ENCODE measurements at regions not wholly inside any gene's neighbourhood (a gene's known extent, or its start where the extent isn't known, plus 50 kb on each side); places are given as distances from the start of the nearest gene placed in this dataset.
A peak's percentile ranks its signal among the peaks of the same experiment; 100 is the strongest.

DNA sequence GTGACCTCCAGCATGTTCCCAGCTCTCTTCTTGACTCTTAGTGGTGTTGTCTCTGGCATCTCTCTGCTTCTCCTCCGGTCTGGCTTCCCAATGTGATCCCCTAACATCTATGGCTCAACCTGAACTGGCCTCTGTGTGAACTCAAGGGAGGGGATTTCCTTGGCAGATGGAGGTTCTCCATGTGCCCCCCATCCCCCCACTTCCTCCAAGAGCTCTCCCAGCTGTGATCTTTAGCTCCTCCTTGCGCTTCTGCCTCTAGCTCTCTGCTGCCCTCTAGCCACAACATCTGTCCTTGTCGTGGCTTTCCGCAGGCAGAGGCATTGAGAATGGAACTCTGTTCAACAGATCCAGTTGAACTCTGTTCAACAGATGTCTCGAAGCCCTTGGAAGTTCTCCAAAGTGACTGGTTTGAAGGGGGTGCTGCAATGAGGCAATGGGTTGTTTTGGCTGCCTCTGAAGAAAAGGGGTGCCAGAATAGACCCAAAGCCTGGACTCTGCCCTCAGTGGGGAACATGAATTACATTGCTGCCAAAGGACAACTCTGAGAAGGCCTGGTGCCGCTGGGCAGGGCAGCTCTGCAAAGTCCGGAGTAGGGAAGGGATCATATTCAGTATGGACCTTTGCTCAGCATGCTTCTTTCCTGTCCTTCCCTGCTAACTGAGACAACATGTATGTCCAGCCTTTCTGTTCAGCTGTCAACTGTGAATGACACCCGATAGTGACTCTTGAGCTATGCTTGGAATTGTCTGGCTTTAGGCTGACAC, 61.9 kb downstream of the ADM start:
- intact Hi-C loops (cut with micrococcal nuclease; ENCODE audit: unreplicated experiment): loop anchor here (5.0 kb wide), 2 partner anchors 39 to 609 kb away; no protein-coding TSS in a partner anchor
- CTCF ChIA-PET: interaction anchor here (0.6 to 1.7 kb wide), 15 partner anchors 8 to 607 kb away, joined by 3 to 17 read pairs (median 3); partner anchors contain the start of gene ADM
- peak; percentile 88 for DNase-seq
- peaks cover 12% of the 10 kb centered on the region for H3K4me1 Mint-ChIP-seq (ENCODE audit: low read depth, unreplicated experiment)
- BruUV-seq (replicated peaks): no TSS peak
- TF ChIP-seq, protein P1, sequence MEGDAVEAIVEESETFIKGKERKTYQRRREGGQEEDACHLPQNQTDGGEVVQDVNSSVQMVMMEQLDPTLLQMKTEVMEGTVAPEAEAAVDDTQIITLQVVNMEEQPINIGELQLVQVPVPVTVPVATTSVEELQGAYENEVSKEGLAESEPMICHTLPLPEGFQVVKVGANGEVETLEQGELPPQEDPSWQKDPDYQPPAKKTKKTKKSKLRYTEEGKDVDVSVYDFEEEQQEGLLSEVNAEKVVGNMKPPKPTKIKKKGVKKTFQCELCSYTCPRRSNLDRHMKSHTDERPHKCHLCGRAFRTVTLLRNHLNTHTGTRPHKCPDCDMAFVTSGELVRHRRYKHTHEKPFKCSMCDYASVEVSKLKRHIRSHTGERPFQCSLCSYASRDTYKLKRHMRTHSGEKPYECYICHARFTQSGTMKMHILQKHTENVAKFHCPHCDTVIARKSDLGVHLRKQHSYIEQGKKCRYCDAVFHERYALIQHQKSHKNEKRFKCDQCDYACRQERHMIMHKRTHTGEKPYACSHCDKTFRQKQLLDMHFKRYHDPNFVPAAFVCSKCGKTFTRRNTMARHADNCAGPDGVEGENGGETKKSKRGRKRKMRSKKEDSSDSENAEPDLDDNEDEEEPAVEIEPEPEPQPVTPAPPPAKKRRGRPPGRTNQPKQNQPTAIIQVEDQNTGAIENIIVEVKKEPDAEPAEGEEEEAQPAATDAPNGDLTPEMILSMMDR (IDR thresholded peaks at IDR 0.05; ENCODE audit: unreplicated experiment): peak; percentile 82
- peak overlapping the region; percentile 11 for H3K4me3 Mint-ChIP-seq (ENCODE audit: low read depth, unreplicated experiment)
- peaks cover 4% of the 10 kb centered on the region for H3K36me3 Mint-ChIP-seq (ENCODE audit: insufficient read depth, unreplicated experiment)
- peak overlapping the region; percentile 9 for H3K27ac Mint-ChIP-seq (ENCODE audit: unreplicated experiment)
- peaks cover 13% of the 10 kb centered on the region for H3K27me3 Mint-ChIP-seq (ENCODE audit: unreplicated experiment)
- H3K9me3 Mint-ChIP-seq (ENCODE audit: low read depth, unreplicated experiment): no peaks in the 10 kb centered on the region

DNA sequence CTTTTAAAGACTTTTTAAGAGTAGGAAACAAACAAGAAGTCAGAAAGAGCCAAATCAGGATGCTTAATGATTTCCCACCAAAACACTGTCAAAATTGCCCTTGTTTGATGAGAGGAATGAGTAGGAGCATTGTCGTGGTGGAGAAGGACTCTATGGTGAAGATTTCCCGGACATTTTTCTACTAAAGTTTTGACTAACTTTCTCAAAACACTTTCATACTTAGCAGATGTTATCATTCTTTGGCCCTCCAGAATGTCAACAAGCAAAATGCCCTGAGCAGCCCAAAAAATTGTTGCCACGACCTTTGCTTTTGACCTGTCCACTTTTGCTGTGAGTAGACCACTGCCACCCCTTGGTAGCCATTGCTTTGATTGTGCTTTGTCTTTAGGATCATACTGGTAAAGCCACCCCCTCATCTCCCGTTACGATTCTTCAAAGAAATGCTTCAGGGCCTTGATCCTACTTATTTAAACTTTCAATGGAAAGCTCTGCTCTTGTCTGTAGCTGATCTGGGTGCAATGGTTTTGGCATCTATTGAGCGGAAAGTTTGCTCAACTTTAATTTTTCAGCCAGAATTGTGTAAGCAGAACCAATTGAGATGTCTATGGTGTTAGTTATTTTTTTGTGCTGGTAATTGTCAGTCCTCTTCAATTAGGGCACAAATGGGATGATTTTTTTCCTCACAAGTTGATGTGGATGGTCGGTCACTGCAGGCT, 67.2 kb downstream of the ADM start:
- H3K9me3 Mint-ChIP-seq (ENCODE audit: low read depth, unreplicated experiment): no peaks in the 10 kb centered on the region

DNA sequence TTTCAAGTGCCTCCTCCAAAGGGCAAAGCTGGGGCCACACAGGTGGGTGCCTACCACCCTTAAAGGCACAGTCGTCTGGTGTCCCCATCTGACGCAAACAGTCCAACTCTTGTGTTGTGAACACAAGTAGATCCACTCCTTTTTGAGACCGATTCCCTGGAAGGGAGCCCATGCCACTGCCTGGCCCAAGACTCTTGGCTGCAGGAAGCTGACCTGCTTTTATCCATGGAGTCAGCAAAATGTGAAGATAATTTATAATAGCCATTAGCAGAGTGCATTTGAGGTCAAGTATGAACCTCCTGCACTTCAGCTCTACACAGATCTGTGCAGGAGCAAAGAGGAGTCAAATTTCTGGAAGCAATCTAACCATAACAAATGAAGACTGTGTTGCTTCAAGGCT, 68.5 kb downstream of the ADM start:
- peaks cover 13% of the 10 kb centered on the region for H3K27me3 Mint-ChIP-seq (ENCODE audit: unreplicated experiment)
- BruUV-seq (replicated peaks): no TSS peak
- intact Hi-C loops (cut with micrococcal nuclease; ENCODE audit: unreplicated experiment): no loop called here
- no peaks in the 10 kb centered on the region for H3K4me1 Mint-ChIP-seq (ENCODE audit: low read depth, unreplicated experiment)
- no peak for DNase-seq
- H3K36me3 Mint-ChIP-seq (ENCODE audit: insufficient read depth, unreplicated experiment): no peaks in the 10 kb centered on the region
- TF ChIP-seq, protein P1 (IDR thresholded peaks at IDR 0.05; ENCODE audit: unreplicated experiment): no peak
- no peak overlapping the region for H3K4me3 Mint-ChIP-seq (ENCODE audit: low read depth, unreplicated experiment)
- CTCF ChIA-PET: no interaction called here
- H3K9me3 Mint-ChIP-seq (ENCODE audit: low read depth, unreplicated experiment): no peaks in the 10 kb centered on the region
- no peak overlapping the region for H3K27ac Mint-ChIP-seq (ENCODE audit: unreplicated experiment)

More for the DNA sequence above, 67.2 kb downstream of the ADM start:
- H3K4me3 Mint-ChIP-seq (ENCODE audit: low read depth, unreplicated experiment): no peak overlapping the region
- H3K4me1 Mint-ChIP-seq (ENCODE audit: low read depth, unreplicated experiment): no peaks in the 10 kb centered on the region
- TF ChIP-seq, protein P1 (IDR thresholded peaks at IDR 0.05; ENCODE audit: unreplicated experiment): no peak
- no TSS peak for BruUV-seq (replicated peaks)
- no peak for DNase-seq
- CTCF ChIA-PET: no interaction called here
- intact Hi-C loops (cut with micrococcal nuclease; ENCODE audit: unreplicated experiment): no loop called here
- peaks cover 13% of the 10 kb centered on the region for H3K27me3 Mint-ChIP-seq (ENCODE audit: unreplicated experiment)
- no peaks in the 10 kb centered on the region for H3K36me3 Mint-ChIP-seq (ENCODE audit: insufficient read depth, unreplicated experiment)
- no peak overlapping the region for H3K27ac Mint-ChIP-seq (ENCODE audit: unreplicated experiment)

DNA sequence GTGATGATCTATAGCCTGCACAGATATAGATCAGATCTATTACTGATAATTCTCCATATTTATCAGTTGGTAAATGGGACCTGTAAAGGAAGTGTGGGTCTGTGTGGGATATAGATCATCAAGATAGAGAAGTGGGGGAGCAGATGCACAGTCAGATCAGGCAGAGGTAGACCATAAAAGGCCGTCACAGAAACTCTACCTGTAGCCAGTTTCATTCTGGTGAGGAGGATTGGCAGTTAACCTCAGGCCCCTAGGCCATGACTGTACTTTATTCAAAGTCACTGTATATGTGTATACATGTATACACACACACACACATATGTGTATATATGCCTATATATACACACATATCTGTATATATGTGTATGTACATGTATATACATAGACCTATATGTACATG, 69.1 kb downstream of the ADM start:
- H3K4me3 Mint-ChIP-seq (ENCODE audit: low read depth, unreplicated experiment): no peak overlapping the region
- H3K36me3 Mint-ChIP-seq (ENCODE audit: insufficient read depth, unreplicated experiment): no peaks in the 10 kb centered on the region
- H3K27ac Mint-ChIP-seq (ENCODE audit: unreplicated experiment): no peak overlapping the region
- intact Hi-C loops (cut with micrococcal nuclease; ENCODE audit: unreplicated experiment): no loop called here
- peaks cover 13% of the 10 kb centered on the region for H3K27me3 Mint-ChIP-seq (ENCODE audit: unreplicated experiment)
- DNase-seq: no peak
- H3K4me1 Mint-ChIP-seq (ENCODE audit: low read depth, unreplicated experiment): no peaks in the 10 kb centered on the region
- BruUV-seq (replicated peaks): no TSS peak
- TF ChIP-seq, protein P1 (IDR thresholded peaks at IDR 0.05; ENCODE audit: unreplicated experiment): no peak
- no peaks in the 10 kb centered on the region for H3K9me3 Mint-ChIP-seq (ENCODE audit: low read depth, unreplicated experiment)
- CTCF ChIA-PET: no interaction called here

All from Calu3 (cell line).